K562 (cell line): ENCODE measurements at regions not wholly inside any gene's neighbourhood (a gene's known extent, or its start where the extent isn't known, plus 50 kb on each side); places are given as distances from the start of the nearest gene placed in this dataset.

Source experiments
- ATAC-seq: fragments of 200-7000 bp; cut with Tn5 transposase; 3 replicates; pipeline ENCODE4 v1.9.1; 2020; ENCODE audit warnings: moderate library complexity
- BruUV-seq: library from RNA; stranded (reverse); fragments of 400-500 nt; replicated peaks from 2 replicates; lab custom pipeline; 2021; lab: Mats Ljungman, UMichigan
- CTCF ChIA-PET: fragments of 300-600 bp; formaldehyde crosslinking; extraction: SDS; loops from one replicate; lab custom pipeline; 2021; ENCODE audit warnings: low intra/inter-chr PET ratio; lab: Yijun Ruan, JAX
- POLR2A ChIA-PET: fragments of 300-600, 350-650 bp; sonication (Branson Sonifier 250); formaldehyde crosslinking; extraction: SDS; loops from one replicate; lab custom pipeline; 2021; ENCODE audit warnings: antibody characterized with exemption, inconsistent platforms; lab: Yijun Ruan, JAX
- DNase-seq, 4 experiments: peaks; one replicate each; pipeline versions ENCODE4 v3.0.0 to v3.0.0-alpha.2; 2011 to 2018; ENCODE audit warnings: low spot score in 3 of 4, mixed read lengths in 3 of 4; ENCODE audit errors: extremely low read depth in 1 of 4
- FAIRE-seq: peaks from 2 replicates; lab custom pipeline; 2011; peaks lifted over from hg19 to GRCh38; lab: Jason Lieb, UNC
- H2AFZ ChIP-seq: 2 replicates; pipeline ENCODE4 v1.6.0; 2011; ENCODE audit warnings: low read depth, low read length, control low read depth, inconsistent platforms
- H3K27ac ChIP-seq: fragments of 200-600 bp; 3 replicates; pipeline ENCODE4 v1.8.0; 2011; ENCODE audit warnings: low read depth, mild to moderate bottlenecking, control low read depth, inconsistent platforms, low read length, moderate library complexity, mixed read lengths; ENCODE audit errors: extremely low read depth
- H3K27me3 ChIP-seq, 2 experiments: fragments of 300-600 bp in 1 of 2; 2 replicates in 1 of 2; 3 replicates in 1 of 2; pipeline versions ENCODE4 v1.6.0 to v1.8.0; 2011; ENCODE audit warnings: inconsistent platforms in 2 of 2, low read length in 2 of 2, mild to moderate bottlenecking in 1 of 2, mixed read lengths in 1 of 2, moderate library complexity in 1 of 2; ENCODE audit not compliant: control insufficient read depth in 2 of 2, insufficient read depth in 2 of 2
- H3K36me3 ChIP-seq: fragments of 300-600 bp; 3 replicates; pipeline ENCODE4 v1.8.0; 2011; ENCODE audit warnings: mild to moderate bottlenecking, low read length, inconsistent platforms; ENCODE audit not compliant: control insufficient read depth, insufficient read depth
- H3K4me1 ChIP-seq, 2 experiments: fragments of 200-600 bp in 1 of 2; replicated peaks in 1 of 2; 2 replicates in 1 of 2; 3 replicates in 1 of 2; pipeline versions ENCODE4 v1.5.1 to v1.8.0; 2011; ENCODE audit warnings: inconsistent platforms in 2 of 2, low read length in 2 of 2, mild to moderate bottlenecking in 1 of 2, mixed read lengths in 1 of 2, moderate library complexity in 1 of 2; ENCODE audit not compliant: control insufficient read depth in 2 of 2, insufficient read depth in 2 of 2
- H3K4me2 ChIP-seq: 2 replicates; pipeline ENCODE4 v1.6.1; 2011; ENCODE audit warnings: low read length, control low read depth, inconsistent platforms, mixed read lengths; ENCODE audit not compliant: insufficient read depth
- H3K4me3 ChIP-seq: fragments of 200-600 bp; sonication (generic), shearing (Covaris generic); 2 replicates; pipeline ENCODE4 v1.5.1; 2016; ENCODE audit warnings: control low read depth, inconsistent platforms
- H3K79me2 ChIP-seq: fragments of 200-600 bp; 3 replicates; pipeline ENCODE4 v1.8.0; 2011; ENCODE audit warnings: low read length, inconsistent platforms; ENCODE audit not compliant: control insufficient read depth, insufficient read depth
- H3K9ac ChIP-seq, 2 experiments: 2 replicates each; pipeline versions ENCODE4 v1.6.0 to v1.6.1; 2011; ENCODE audit warnings: low read depth in 2 of 2, low read length in 2 of 2, control low read depth in 1 of 2, inconsistent platforms in 1 of 2, mild to moderate bottlenecking in 1 of 2, mixed read lengths in 1 of 2; ENCODE audit not compliant: insufficient read depth in 1 of 2
- H3K9me1 ChIP-seq: one replicate; pipeline ENCODE4 v1.6.0; 2011; ENCODE audit warnings: inconsistent platforms, mild to moderate bottlenecking, low read length, moderate library complexity; ENCODE audit not compliant: control insufficient read depth, insufficient read depth
- H3K9me3 ChIP-seq: replicated peaks from 2 replicates; pipeline ENCODE4 v1.5.1; 2011; ENCODE audit warnings: low read depth, low read length, inconsistent platforms; ENCODE audit not compliant: control insufficient read depth, insufficient read depth
- H4K20me1 ChIP-seq: replicated peaks from 2 replicates; pipeline ENCODE4 v1.6.1; 2011; ENCODE audit warnings: low read length, inconsistent platforms, mixed read lengths; ENCODE audit not compliant: control insufficient read depth, insufficient read depth
- C11orf30 ChIP-seq: fragments of 450-650 bp; IDR thresholded peaks from 2 replicates; pipeline ENCODE4 v1.6.1; 2016; ENCODE audit warnings: low read depth, mild to moderate bottlenecking
- GTF2A2 ChIP-seq: IDR thresholded peaks from 2 replicates; pipeline ENCODE4 v1.6.1; 2016; ENCODE audit warnings: mild to moderate bottlenecking, missing genetic modification characterization, missing compliant biosample characterization
- MAFG ChIP-seq: fragments of 450-650 bp; conservative IDR thresholded peaks from 2 replicates; pipeline ENCODE4 v1.6.1; 2016; ENCODE audit warnings: missing genetic modification characterization, missing compliant biosample characterization
- ZC3H4 ChIP-seq: sonication (generic); formaldehyde crosslinking; IDR thresholded peaks from 2 replicates; pipeline ENCODE4 v1.9.0; 2021; ENCODE audit warnings: missing genetic modification reagents, borderline replicate concordance
- ZNF316 ChIP-seq: fragments of 450-650 bp; IDR thresholded peaks from 2 replicates; pipeline ENCODE4 v1.6.1; 2016
- ZNF766 ChIP-seq: fragments of 200-800 bp; sonication (Bioruptor generic); conservative IDR thresholded peaks from 2 replicates; pipeline ENCODE4 v1.6.1; 2016; ENCODE audit warnings: missing genetic modification characterization, missing compliant biosample characterization
- in situ Hi-C: fragments of 300-500 bp; cut with MboI; formaldehyde crosslinking; loops from 4 replicates; pipeline ENCODE4 v1.15.0; 2018; ENCODE audit warnings: inconsistent platforms, mixed read lengths
- intact Hi-C: fragments of 100-400 bp; cut with micrococcal nuclease; formaldehyde crosslinking; loops from 2 replicates; pipeline ENCODE4 v1.14.2; 2022
- TF ChIP-seq, protein P1 (sequence below): fragments of 250-450 bp; sonication (Bioruptor Pico); IDR thresholded peaks from 2 replicates; pipeline ENCODE4 v1.5.0; 2020; ENCODE audit warnings: mild to moderate bottlenecking

- Histone ChIP-seq H3K27ac (no peak overlapping the region), H3K79me2 (no peaks in the 10 kb centered on the region), H3K9me3 (no peaks in the 10 kb centered on the region), H3K9me1 (no peaks in the 10 kb centered on the region), H3K9ac (no peak overlapping the region), H3K36me3 (no peaks in the 10 kb centered on the region), H3K4me2 (no peak overlapping the region), H3K4me3 (no peak overlapping the region), H3K4me1 (no peaks in the 10 kb centered on the region), H3K27me3 (no peaks in the 10 kb centered on the region), H4K20me1 (no peaks in the 10 kb centered on the region), H2AFZ (no peak overlapping the region)
- no peak for DNase-seq
- TF ChIP-seq ZNF316: peak; percentile 24; the same call in 1 of the 2 replicates
- TF ChIP-seq ZC3H4 (CRISPR knock-in tag): no peak
- no peak for TF ChIP-seq ZNF766 (CRISPR knock-in tag)
- TF ChIP-seq MAFG: 0 out of 2 replicates have a peak, but pooled peaks have one; percentile 17
- TF ChIP-seq C11orf30: peak; percentile 18; the same call in 1 of the 2 replicates
- TF ChIP-seq, protein P1, sequence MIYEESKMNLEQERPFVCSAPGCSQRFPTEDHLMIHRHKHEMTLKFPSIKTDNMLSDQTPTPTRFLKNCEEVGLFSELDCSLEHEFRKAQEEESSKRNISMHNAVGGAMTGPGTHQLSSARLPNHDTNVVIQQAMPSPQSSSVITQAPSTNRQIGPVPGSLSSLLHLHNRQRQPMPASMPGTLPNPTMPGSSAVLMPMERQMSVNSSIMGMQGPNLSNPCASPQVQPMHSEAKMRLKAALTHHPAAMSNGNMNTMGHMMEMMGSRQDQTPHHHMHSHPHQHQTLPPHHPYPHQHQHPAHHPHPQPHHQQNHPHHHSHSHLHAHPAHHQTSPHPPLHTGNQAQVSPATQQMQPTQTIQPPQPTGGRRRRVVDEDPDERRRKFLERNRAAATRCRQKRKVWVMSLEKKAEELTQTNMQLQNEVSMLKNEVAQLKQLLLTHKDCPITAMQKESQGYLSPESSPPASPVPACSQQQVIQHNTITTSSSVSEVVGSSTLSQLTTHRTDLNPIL (CRISPR knock-in tag): no peak
- TF ChIP-seq GTF2A2 (tag): no peak
- CTCF ChIA-PET: no interaction called here
- in situ Hi-C loops: no loop called here
- POLR2A ChIA-PET: no interaction called here
- intact Hi-C loops: no loop called here
- FAIRE-seq: no peak
- no peak for ATAC-seq
- BruUV-seq: no TSS peak
These were observed 231.8 kb upstream of the CCNG1 start for GRCh38 chr5:163205645-163206044.
